ENCODE measurements at regions not wholly inside any gene's neighbourhood (a gene's known extent, or its start where the extent isn't known, plus 50 kb on each side); places are given as distances from the start of the nearest gene placed in this dataset.

DNA sequence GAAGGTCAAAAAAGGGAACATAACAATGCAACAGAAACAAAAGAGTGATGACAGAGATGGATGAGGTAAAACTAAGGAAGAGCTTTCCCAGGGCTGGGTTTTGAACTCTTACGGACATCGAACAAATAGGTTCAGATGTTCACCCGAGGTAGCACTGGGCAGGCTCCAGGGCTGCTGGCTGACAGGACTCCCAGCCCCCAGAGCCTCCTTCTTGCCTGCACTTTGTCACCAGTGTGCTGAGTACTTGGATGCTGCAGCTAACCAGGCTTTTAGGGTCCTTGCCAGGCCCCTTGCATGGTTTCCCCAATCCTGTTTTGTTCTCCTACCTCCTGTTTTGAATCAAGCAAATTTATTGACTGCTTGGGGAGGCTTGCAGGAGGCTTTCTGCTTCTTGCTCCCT, 322.9 kb downstream of the DYSF start:
- DNase-seq (ENCODE audit: low read depth), result no peak

DNA sequence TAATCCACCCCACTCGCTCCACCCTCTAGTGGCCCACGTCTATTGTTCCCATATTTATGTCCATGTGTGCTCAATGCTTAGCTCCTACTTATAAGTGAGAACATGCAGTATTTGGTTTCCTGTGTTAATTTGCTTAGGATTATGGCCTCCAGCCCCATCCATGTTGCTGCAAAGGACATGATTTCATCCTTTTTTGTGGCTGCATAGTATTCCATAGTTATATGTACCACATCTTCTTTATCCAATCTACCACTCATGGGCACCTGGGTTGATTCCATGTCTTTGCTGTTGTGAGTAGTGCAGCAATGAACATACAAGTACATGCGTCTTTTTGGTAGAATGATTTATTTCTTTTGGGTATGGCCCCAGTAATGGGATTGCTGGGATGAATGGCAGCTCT, 319.9 kb downstream of the DYSF start:
- no peak for DNase-seq (ENCODE audit: low read depth)

- no peak for DNase-seq (ENCODE audit: low read depth)
These were observed 319.3 kb downstream of the DYSF start for GRCh38 chr2:71772510-71773172.

- no peak for DNase-seq (ENCODE audit: low read depth)
These were observed 314.3 kb downstream of the DYSF start for GRCh38 chr2:71767663-71768062.

DNA sequence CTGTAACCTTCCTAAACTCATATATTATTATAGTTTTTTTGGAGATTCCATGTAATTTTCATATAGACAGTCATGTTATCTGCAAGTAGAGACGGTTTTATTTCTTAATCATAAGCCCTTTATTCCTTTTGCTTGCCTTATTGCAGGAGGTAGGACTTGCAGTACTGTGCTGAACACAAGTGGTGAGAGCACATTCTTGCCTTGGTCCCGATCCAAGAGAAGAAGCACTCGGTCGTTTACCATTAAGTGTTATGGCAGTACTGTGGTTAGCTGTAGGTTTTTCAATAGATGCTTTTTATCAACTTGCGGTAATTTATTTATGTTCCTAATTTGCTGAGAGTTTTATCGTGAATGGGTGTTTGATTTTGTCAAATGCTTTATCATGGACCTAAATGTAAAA, 305.7 kb downstream of the DYSF start:
- no peak for DNase-seq (ENCODE audit: low read depth)

DNA sequence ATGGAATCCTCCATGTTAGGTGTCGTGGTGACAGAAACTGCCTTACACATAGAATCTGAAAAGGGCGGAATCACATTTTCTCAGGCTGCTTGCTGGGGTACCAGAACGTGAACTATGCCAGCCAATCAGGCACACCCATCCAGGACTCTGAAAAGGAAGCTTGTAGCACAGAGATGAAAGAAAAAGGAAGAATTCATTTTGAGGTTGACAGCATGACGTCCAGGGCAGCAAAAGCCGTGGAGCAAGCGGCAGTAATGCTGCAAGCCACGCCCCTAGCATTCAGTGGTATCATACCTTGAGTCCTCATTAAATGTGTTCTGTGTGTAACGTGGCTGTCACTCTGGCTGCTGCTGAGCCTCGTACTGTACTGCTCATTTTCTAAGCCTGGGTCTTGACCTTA, 304.0 kb downstream of the DYSF start:
- no peak for DNase-seq (ENCODE audit: low read depth)

- no peak for DNase-seq (ENCODE audit: low read depth)
These were observed 303.0 kb downstream of the DYSF start for GRCh38 chr2:71756280-71756906.

GRCh38 chr2:71751590-71751989, 298.2 kb downstream of the DYSF start:
- DNase-seq (ENCODE audit: low read depth), result no peak

DNA sequence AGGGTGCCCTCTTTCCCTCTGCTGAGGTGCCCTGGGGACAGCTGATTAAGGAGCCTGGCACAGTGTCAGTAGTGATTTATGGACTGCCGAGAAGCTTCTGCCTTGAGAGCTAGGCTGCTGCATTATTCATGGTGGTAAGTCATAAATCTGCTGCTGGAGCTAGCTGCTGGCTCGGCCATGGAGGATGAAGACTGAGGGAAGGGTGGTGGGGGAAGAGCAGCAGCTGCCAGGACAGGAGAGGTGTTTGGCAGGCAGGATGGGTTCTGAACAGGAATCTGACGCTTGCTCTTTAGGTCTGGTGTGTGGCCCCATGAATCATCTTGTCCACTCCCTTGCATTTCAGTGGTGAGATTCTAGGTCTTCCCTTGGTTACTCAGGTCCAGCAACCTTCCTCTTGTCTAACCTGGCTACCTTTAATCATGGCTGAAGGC, 296.3 kb downstream of the DYSF start:
- DNase-seq (ENCODE audit: low read depth), result no peak

DNA sequence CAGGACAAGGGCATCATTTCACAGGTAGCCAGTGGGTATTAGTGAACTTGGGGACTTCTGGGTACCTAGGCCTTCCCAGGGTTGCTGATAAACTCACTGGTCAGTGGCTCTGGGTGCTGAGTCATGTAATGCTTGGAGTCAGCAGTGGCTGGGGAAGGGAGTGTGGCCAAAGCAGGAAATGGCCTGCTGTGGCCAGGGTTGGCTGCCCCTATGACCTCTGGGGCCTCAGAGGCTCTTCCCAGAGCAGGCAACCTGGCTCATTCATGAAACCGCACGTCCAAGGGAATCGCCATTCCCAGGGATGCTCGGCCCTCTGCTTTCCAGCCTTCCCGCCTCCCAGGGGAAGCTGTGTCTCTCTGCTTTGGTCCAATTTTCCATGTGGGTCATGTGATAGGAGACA, 294.9 kb downstream of the DYSF start:
- DNase-seq (ENCODE audit: low read depth), result no peak

GRCh38 chr2:71747559-71747958, 294.2 kb downstream of the DYSF start:
- no peak for DNase-seq (ENCODE audit: low read depth)

DNA sequence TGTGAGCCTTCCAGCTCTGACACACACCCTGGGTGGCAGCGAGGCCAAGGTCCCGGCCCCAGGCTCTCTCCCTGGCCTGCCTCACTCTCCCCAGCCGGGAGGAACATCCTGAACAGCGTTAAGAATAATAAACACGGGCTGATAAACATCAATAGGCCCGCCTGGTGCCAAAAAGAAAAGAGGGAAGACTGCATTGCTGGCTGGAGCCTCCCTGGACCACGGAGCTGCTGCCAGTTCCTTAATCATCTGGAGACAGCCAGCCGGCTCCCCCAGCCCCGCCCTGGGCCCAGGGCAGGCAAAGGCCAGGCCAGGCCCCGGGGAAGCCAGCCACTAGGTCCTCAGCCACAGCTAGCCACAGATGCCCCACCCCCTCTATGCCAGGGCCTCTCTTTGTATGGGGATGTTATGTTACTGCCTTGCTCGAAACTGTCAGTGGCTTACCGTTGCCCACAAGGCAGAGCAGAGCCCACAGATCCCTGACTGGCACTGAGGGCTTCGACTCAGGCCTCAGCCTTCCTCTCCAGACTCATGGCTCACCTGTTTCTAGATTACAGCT, 293.7 kb downstream of the DYSF start:
- DNase-seq (ENCODE audit: low read depth), result no peak

DNA sequence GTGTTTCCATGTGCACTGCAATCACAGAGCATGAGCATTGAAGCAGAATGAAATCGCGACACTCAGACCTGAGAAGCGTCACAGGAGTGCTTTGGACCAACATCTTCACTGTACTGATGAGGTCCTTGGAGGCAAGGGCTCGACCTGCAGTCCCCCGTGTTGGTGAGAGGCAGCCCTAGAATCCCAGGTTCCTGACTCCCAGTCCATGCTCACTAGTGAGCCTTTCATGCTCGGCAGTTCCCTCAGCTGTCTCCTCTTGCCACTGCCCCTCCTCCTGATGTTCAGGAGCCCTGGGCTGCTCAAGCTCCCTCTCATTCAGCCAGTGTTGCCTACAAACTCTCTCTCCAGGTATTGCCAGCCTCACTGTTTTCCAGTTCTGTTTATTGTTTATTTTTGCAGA, 291.4 kb downstream of the DYSF start:
- DNase-seq (ENCODE audit: low read depth), result no peak

GRCh38 chr2:71743995-71744675, 290.8 kb downstream of the DYSF start:
- DNase-seq (ENCODE audit: low read depth), result no peak

DNA sequence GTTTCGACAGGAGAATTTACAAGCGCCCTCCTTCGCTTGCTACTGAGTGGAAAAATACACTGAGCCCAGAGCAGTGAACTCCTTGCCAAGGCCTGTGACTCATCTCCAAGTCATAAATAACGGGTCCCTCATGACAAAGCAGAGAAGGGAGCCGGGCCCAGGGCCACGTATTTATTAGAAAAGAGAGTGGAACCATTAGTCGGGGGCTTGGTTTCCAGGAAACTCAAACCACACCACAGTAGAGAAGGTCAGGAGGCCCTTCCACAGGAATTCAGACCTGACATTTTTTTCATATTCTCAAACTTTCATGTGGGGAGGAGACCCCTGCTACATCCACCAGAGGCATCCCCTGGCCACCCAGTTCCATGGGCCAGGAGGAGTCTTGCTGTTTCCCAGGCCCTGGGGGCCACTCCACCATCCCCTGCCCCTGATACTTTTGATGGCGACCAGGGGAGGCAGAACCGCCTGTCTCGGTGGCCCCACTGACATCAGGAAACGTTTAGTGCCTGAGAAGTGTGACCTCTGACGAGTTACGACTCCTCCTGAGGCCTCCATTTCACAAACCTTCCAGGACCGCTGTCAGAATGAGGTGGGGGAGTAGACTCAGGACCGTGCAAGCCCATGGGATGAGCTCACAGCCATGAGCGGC, 289.7 kb downstream of the DYSF start:
- peak; percentile 65 for DNase-seq (ENCODE audit: low read depth)

- DNase-seq (ENCODE audit: low read depth), result no peak
These were observed 283.6 kb downstream of the DYSF start for GRCh38 chr2:71736986-71737385.

DNA sequence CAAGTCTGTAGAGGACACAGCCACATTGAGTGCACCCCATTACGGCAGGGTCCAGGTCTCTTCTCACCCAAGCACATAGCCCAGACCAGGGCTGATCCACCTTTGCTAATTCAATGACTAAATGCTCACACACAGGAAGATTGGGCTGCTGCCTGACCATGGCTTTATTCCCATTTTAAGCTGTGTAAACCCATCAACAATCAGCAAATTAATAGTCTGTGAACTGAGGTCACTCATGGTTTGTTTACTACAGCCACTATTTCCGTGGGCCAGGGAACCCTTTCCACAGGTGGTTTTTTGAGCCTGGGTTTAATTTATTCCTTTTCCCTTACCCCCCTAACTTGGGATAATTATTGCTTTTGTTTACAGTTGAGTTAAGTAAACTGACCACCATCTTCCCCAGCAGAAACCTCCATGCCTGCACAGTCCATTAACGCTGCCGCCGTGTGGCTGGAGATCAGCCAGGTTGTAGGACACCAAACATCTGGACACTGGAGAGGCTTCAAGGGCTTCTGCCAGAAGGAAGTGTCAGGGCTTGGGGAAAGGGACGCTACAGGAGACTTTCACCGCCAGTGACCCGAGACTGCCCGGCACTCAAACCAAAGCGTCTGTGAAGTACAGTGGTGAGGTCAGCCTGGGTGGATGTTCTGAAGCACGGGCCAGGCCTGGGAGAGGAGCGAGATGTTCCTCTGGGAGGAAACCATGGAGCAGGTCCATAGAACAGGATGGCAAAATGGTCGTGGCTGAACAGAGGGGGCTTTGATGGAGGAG, 282.9 kb downstream of the DYSF start:
- DNase-seq (ENCODE audit: low read depth), result no peak
